CD8-positive, alpha-beta memory T cell (primary cell): ENCODE measurements at regions not wholly inside any gene's neighbourhood (a gene's known extent, or its start where the extent isn't known, plus 50 kb on each side); places are given as distances from the start of the nearest gene placed in this dataset.

Experiments
- CTCF ChIA-PET: fragments of 350-600 bp; sonication (Branson Sonifier 250); formaldehyde crosslinking; loops from one replicate; lab custom pipeline; 2021; ENCODE audit warnings: antibody characterized with exemption; lab: Charles Lee
- POLR2A ChIA-PET: fragments of 350-600 bp; sonication (Branson Sonifier 250); formaldehyde crosslinking; loops from one replicate; lab custom pipeline; 2021; ENCODE audit warnings: antibody characterized with exemption; lab: Charles Lee
- DNase-seq, 5 donors: peaks; one replicate each; pipeline versions ENCODE4 v3.0.0 to v3.0.0-alpha.2; 2020 to 2022; ENCODE audit warnings: mixed read lengths in 1 of 5
- H3K27ac ChIP-seq: one replicate; pipeline ENCODE4 v1.7.0; 2013; ENCODE audit warnings: low read depth, mild to moderate bottlenecking, low read length, moderate library complexity
- H3K27me3 ChIP-seq: 2 replicates; pipeline ENCODE4 v1.7.0; 2013; ENCODE audit warnings: low read length, mild to moderate bottlenecking; ENCODE audit not compliant: insufficient read depth, poor library complexity, severe bottlenecking
- H3K36me3 ChIP-seq: 2 replicates; pipeline ENCODE4 v1.7.0; 2013; ENCODE audit warnings: mild to moderate bottlenecking, low read length, moderate library complexity; ENCODE audit not compliant: insufficient read depth
- H3K4me1 ChIP-seq: 2 replicates; pipeline ENCODE4 v1.7.0; 2013; ENCODE audit warnings: mild to moderate bottlenecking, low read length, moderate library complexity; ENCODE audit not compliant: insufficient read depth
- H3K4me3 ChIP-seq: 2 replicates; pipeline ENCODE4 v1.7.0; 2013; ENCODE audit warnings: mild to moderate bottlenecking, low read length
- H3K9me3 ChIP-seq: 2 replicates; pipeline ENCODE4 v1.7.0; 2013; ENCODE audit warnings: mild to moderate bottlenecking, low read length
- H3K27ac Mint-ChIP-seq, 8 donors: one replicate each; pipeline ENCODE4 v1.8.0; 2020 to 2021; ENCODE audit warnings: mixed read lengths in 8 of 8, mild to moderate bottlenecking in 6 of 8, inconsistent platforms in 3 of 8, moderate library complexity in 3 of 8
- H3K27me3 Mint-ChIP-seq, 2 donors: one replicate each; pipeline ENCODE4 v1.8.0; 2020 to 2021; ENCODE audit warnings: mixed read lengths in 2 of 2, mild to moderate bottlenecking in 1 of 2, moderate library complexity in 1 of 2
- H3K36me3 Mint-ChIP-seq, 3 donors: one replicate each; pipeline ENCODE4 v1.8.0; 2020 to 2021; ENCODE audit warnings: mixed read lengths in 3 of 3, inconsistent platforms in 1 of 3, mild to moderate bottlenecking in 1 of 3
- H3K4me1 Mint-ChIP-seq, 3 donors: one replicate each; pipeline ENCODE4 v1.8.0; 2020 to 2021; ENCODE audit warnings: mixed read lengths in 3 of 3, inconsistent platforms in 1 of 3, mild to moderate bottlenecking in 1 of 3
- H3K4me3 Mint-ChIP-seq, 7 donors: one replicate each; pipeline ENCODE4 v1.8.0; 2020 to 2021; ENCODE audit warnings: mixed read lengths in 7 of 7, mild to moderate bottlenecking in 6 of 7, moderate library complexity in 4 of 7, inconsistent platforms in 2 of 7
- H3K9me3 Mint-ChIP-seq, 5 donors: one replicate each; pipeline ENCODE4 v1.8.0; 2020 to 2022; ENCODE audit warnings: mixed read lengths in 5 of 5, mild to moderate bottlenecking in 3 of 5, moderate library complexity in 2 of 5, inconsistent platforms in 1 of 5

DNA sequence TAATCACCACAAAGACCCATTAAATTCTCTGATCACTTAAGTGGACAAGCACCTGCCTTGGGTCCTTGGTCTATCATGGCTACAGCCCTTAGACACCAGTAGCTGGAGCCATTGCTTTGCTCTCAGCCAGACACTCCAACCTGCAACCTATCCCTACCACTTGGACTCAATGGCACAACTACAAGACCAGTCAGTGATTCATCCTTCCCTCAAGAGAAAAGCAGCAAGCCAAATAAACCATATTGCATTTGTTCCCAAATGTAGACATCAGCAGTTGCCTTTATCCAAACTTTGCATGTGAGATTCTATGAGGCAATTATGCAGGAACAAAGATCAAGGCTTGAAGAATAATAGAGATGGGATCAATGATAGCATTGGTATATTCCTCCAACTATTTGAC lies 263.4 kb downstream of the HHIPL2 start:
- Mint-ChIP-seq H3K27me3 (peaks cover 4 to 20% of the 10 kb centered on the region in 2 donors), H3K4me1 (no peaks in the 10 kb centered on the region), H3K36me3 (peaks cover 0 to 4% (median 0%) of the 10 kb centered on the region in 3 donors), H3K9me3 (peaks cover 0 to 2% (median 2%) of the 10 kb centered on the region in 5 donors), H3K27ac (peak overlapping the region in 1 of 8 donors; percentile 14), H3K4me3 (no peak overlapping the region)
- Histone ChIP-seq H3K36me3 (no peaks in the 10 kb centered on the region), H3K27me3 (no peaks in the 10 kb centered on the region), H3K9me3 (no peaks in the 10 kb centered on the region), H3K27ac (no peak overlapping the region), H3K4me1 (no peaks in the 10 kb centered on the region), H3K4me3 (no peak overlapping the region)
- DNase-seq = no peak
- ChIA-PET POLR2A (no interaction called here), CTCF (interaction anchor here (1.1 kb wide), 1 partner anchor 126 kb away, joined by 3 read pairs; no protein-coding TSS in a partner anchor)

DNA sequence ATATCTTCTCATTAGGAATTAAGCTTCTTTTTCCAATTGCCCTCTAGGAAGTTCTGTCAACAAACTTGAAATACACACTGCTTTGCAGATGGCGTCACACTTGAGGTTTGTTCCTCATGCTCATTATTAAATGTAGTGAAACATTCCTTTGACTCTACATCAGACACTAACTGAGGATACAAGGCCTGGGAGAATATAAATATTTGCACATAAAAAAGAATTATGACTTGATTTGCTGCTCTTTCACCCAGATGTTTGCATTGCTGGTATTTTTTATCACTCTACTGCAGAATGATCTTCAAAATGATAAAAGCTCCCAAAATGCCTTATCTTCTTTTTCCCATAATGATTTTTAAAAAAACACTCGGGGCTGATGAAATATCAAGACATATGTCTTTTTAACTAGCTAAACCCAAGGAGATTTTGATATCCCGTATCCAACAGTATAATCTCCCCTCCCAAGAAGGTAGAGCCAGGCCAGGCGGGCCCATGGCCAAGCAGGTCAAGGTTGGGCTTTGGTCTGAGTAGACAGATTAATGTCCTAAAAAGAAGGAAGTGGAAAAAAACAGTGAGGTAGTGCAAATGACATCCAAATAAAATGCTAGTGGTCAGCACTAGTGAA lies 264.6 kb downstream of the HHIPL2 start:
- Mint-ChIP-seq H3K9me3 (peaks cover 0 to 5% (median 4%) of the 10 kb centered on the region in 5 donors), H3K36me3 (peaks cover 0 to 4% (median 0%) of the 10 kb centered on the region in 3 donors), H3K4me1 (no peaks in the 10 kb centered on the region), H3K27me3 (peaks cover 6 to 17% of the 10 kb centered on the region in 2 donors), H3K4me3 (peak overlapping the region in 1 of 7 donors; percentile 57), H3K27ac (peak overlapping the region in 1 of 8 donors; percentile 10)
- Histone ChIP-seq H3K9me3 (no peaks in the 10 kb centered on the region), H3K4me1 (no peaks in the 10 kb centered on the region), H3K27me3 (no peaks in the 10 kb centered on the region), H3K36me3 (no peaks in the 10 kb centered on the region), H3K4me3 (no peak overlapping the region), H3K27ac (no peak overlapping the region)
- CTCF ChIA-PET = no interaction called here
- POLR2A ChIA-PET = no interaction called here
- no peak for DNase-seq

DNA sequence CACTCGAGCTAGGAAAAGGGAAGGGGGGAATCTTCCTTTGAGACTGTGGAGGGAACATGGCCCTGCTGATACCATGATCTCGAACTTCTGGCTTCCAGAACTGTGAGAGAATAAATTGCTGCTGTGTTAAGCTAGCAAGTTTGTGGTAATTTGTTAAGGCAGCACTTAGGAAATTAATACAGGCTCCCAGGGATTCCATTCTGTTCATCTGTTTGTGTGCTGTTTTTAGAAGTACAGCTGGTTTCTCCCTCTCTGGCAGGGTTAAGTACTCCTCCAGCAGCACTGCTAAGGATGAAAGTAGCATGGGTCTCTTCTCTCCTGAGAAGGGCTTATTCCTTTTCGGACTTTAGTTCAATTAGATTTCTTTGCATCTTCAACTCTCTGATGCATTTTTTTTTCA lies 268.3 kb downstream of the HHIPL2 start:
- H3K9me3 ChIP-seq = no peaks in the 10 kb centered on the region
- no peaks in the 10 kb centered on the region for H3K4me1 Mint-ChIP-seq
- H3K27ac ChIP-seq = no peak overlapping the region
- H3K27me3 Mint-ChIP-seq = peaks cover 6 to 8% of the 10 kb centered on the region in 2 donors
- no peaks in the 10 kb centered on the region for H3K4me1 ChIP-seq
- no peak overlapping the region for H3K27ac Mint-ChIP-seq
- H3K27me3 ChIP-seq = no peaks in the 10 kb centered on the region
- CTCF ChIA-PET = no interaction called here
- peaks cover 0 to 5% (median 4%) of the 10 kb centered on the region in 5 donors for H3K9me3 Mint-ChIP-seq
- POLR2A ChIA-PET = no interaction called here
- H3K36me3 Mint-ChIP-seq = no peaks in the 10 kb centered on the region
- no peak overlapping the region for H3K4me3 Mint-ChIP-seq
- no peak for DNase-seq
- no peaks in the 10 kb centered on the region for H3K36me3 ChIP-seq
- H3K4me3 ChIP-seq = no peak overlapping the region

DNA sequence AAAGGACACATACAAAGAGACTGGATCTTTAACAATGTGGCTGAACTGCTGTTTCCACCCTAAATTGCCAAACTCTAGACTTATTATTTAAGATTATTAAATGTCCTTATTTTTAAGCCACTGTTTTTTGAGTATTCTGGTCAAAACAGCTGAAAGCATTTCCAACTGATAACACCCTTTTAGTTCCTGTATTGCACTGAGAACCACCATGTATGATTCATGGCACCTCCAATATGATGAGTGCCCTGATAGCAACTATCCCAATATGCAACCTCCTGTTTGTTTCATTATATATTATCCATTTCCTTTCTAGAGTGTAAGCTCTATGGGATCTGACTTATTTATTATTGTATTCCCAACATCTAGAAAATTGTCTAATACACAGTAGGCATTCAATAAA lies 269.4 kb downstream of the HHIPL2 start:
- Histone ChIP-seq H3K4me1 (no peaks in the 10 kb centered on the region), H3K27me3 (no peaks in the 10 kb centered on the region), H3K36me3 (no peaks in the 10 kb centered on the region), H3K4me3 (no peak overlapping the region), H3K9me3 (no peaks in the 10 kb centered on the region), H3K27ac (no peak overlapping the region)
- DNase-seq = no peak
- peaks cover 5 to 6% of the 10 kb centered on the region in 2 donors for H3K27me3 Mint-ChIP-seq
- peaks cover 0 to 5% (median 4%) of the 10 kb centered on the region in 5 donors for H3K9me3 Mint-ChIP-seq
- no peaks in the 10 kb centered on the region for H3K4me1 Mint-ChIP-seq
- H3K36me3 Mint-ChIP-seq = no peaks in the 10 kb centered on the region
- ChIA-PET CTCF (no interaction called here), POLR2A (no interaction called here)
- H3K27ac Mint-ChIP-seq = no peak overlapping the region
- H3K4me3 Mint-ChIP-seq = no peak overlapping the region

DNA sequence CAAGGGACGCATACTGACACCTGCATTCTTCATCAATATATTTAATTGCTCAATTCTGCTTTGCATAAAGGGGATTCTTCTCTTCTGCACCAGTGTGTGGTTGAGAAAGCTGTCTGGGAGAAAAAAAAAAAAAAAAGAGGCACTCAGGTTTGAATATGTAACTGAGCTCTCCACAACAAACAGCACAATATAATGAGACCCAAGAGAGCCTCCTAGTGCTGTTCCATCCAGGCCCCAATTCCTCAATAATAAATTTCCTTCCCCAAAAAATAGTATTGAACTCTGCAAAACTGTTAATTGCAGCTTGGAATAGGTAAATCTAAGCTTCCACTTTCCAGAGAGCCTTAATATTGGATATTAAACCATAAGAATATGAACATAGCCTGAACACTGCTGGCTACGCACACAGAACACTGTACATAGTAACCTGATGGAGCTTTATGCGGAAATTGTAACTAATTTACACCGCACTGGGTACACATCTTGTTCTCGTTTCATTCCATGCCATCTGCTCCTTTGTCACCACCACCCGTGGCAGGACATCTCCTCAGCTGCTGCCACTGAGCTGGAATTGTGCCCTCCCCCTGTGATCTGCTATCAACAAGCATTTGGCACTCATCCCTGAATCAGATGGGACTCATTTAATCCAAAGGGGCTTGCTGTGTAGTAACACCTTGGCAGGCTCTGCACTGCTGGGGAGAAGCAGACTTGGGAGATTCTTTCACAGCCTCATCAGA lies 272.0 kb downstream of the HHIPL2 start:
- CTCF ChIA-PET = no interaction called here
- Histone ChIP-seq H3K27ac (no peak overlapping the region), H3K9me3 (no peaks in the 10 kb centered on the region), H3K4me3 (no peak overlapping the region), H3K27me3 (no peaks in the 10 kb centered on the region), H3K4me1 (no peaks in the 10 kb centered on the region), H3K36me3 (no peaks in the 10 kb centered on the region)
- Mint-ChIP-seq H3K4me3 (no peak overlapping the region), H3K27me3 (peaks cover 1 to 9% of the 10 kb centered on the region in 2 donors), H3K36me3 (no peaks in the 10 kb centered on the region), H3K9me3 (peaks cover 0 to 5% (median 2%) of the 10 kb centered on the region in 5 donors), H3K27ac (no peak overlapping the region), H3K4me1 (no peaks in the 10 kb centered on the region)
- POLR2A ChIA-PET = no interaction called here
- no peak for DNase-seq

DNA sequence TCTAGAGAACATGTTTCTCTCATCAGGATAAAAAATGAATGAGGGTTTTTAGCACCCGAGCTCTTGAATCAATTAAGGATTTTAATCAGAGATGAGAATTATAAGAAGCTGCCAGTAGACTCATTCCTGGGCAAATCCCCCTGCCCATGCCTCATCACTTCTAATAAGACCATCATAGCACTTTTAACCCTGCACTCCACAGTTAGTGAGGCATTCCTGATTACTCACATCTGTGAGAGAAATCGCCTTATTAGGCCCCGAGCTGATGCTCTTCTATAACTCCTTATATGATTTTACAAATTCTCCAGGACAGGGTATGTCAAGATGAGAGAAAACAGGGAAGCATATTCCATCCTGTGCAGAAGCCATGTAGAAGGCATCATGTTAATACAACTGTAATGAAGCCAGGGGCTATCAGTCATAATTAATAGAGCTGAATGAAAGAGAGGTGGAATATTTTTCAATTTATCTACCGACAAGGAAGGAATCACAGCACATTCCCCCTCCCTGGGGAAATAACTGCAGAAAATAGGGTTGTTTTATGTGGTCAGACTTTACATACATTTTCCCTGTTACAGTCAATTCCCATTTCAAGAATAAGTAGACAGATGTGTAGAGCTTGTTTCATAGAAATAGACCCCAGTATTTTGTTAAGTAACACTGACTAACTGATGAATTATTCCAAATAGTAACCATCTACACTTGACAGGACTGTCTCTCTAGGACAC lies 272.7 kb downstream of the HHIPL2 start:
- H3K36me3 ChIP-seq = no peaks in the 10 kb centered on the region
- POLR2A ChIA-PET = no interaction called here
- CTCF ChIA-PET = no interaction called here
- H3K9me3 ChIP-seq = no peaks in the 10 kb centered on the region
- Mint-ChIP-seq H3K4me3 (no peak overlapping the region), H3K36me3 (peaks cover 0 to 1% (median 0%) of the 10 kb centered on the region in 3 donors), H3K4me1 (no peaks in the 10 kb centered on the region), H3K27ac (peak overlapping the region in 1 of 8 donors; percentile 1), H3K9me3 (peaks cover 0 to 4% (median 2%) of the 10 kb centered on the region in 5 donors), H3K27me3 (peaks cover 4 to 7% of the 10 kb centered on the region in 2 donors)
- no peak for DNase-seq
- H3K4me3 ChIP-seq = no peak overlapping the region
- H3K27me3 ChIP-seq = no peaks in the 10 kb centered on the region
- no peak overlapping the region for H3K27ac ChIP-seq
- no peaks in the 10 kb centered on the region for H3K4me1 ChIP-seq

DNA sequence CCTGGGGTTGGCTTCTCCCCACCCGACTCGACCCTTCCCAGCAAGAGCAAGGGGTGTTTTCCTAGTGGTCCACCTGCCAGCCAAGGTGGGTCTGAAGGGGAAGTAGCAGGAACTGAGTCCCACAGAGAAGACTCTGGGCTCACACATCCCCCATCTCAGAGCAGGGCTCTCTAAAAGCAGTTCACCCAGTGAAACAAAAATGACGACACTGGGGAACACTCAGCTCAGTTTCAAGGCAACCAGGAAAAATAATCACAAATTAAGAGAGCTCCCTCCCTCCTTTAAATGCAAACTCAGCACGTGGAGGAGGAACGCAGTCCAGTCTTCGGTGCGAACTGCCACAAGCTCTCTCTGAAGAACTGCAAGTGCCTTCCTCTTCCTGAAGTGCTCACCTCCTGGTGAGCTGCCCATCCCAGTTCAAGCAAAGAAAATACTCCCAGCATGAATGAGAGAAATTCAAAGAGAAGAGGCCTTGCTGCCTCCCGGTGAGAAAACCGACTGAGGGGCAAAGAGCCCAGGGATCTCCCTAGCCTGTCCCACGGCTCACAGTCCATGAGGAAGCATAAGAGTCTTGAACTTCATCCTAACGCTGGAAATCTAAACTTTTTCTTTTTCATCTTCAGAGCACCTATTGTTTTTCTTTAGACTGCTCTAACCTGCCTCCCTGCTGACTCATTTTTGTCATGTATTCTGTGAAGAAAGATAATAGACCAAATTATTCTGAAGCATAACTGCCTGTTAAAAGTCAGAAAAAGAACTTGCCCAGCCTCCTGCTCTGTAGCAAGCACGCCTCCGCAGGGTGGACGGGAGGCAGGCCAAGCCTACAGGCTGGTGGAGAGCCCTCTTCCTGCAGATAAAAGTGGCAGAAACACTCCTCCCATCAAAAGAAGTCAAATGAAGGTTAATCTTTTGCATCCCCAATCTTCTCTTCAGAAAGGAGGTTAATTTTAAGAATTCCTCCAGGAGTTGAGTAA lies 281.4 kb downstream of the HHIPL2 start:
- no peak for DNase-seq
- H3K4me1 Mint-ChIP-seq = no peaks in the 10 kb centered on the region
- no peak overlapping the region for H3K27ac Mint-ChIP-seq
- no peak overlapping the region for H3K4me3 Mint-ChIP-seq
- Histone ChIP-seq H3K36me3 (no peaks in the 10 kb centered on the region), H3K4me3 (no peak overlapping the region), H3K27me3 (no peaks in the 10 kb centered on the region), H3K4me1 (no peaks in the 10 kb centered on the region), H3K9me3 (no peaks in the 10 kb centered on the region), H3K27ac (no peak overlapping the region)
- ChIA-PET CTCF (no interaction called here), POLR2A (no interaction called here)
- no peaks in the 10 kb centered on the region for H3K9me3 Mint-ChIP-seq
- peaks cover 1 to 8% of the 10 kb centered on the region in 2 donors for H3K27me3 Mint-ChIP-seq
- H3K36me3 Mint-ChIP-seq = peaks cover 0 to 1% (median 0%) of the 10 kb centered on the region in 3 donors
